ENCODE measurements at regions not wholly inside any gene's neighbourhood (a gene's known extent, or its start where the extent isn't known, plus 50 kb on each side); places are given as distances from the start of the nearest gene placed in this dataset.

- no peaks in the 10 kb centered on the region for H3K36me3 ChIP-seq (ENCODE audit: control insufficient read depth, insufficient read depth, low read length)
- DNase-seq (ENCODE audit: low read depth) (no peak), FAIRE-seq (no peak)
- H3K4me3 ChIP-seq (ENCODE audit: low read depth, low read length): peak overlapping the region; percentile 33
- no peak for TF ChIP-seq CTCF (IDR thresholded peaks at IDR 0.05; ENCODE audit: insufficient read depth, low read length, severe bottlenecking)
- no peaks in the 10 kb centered on the region for H3K27me3 ChIP-seq (ENCODE audit: control insufficient read depth, insufficient read depth, low read length)
Observed at GRCh38 chrX:40176351-40177116, 78.8 kb upstream of the BCOR start.

GRCh38 chrX:40175511-40176350 lies 78.0 kb upstream of the BCOR start:
- FAIRE-seq (no peak), DNase-seq (ENCODE audit: low read depth) (no peak)
- no peaks in the 10 kb centered on the region for H3K27me3 ChIP-seq (ENCODE audit: control insufficient read depth, insufficient read depth, low read length)
- peak overlapping the region; percentile 33 for H3K4me3 ChIP-seq (ENCODE audit: low read depth, low read length)
- TF ChIP-seq CTCF (IDR thresholded peaks at IDR 0.05; ENCODE audit: insufficient read depth, low read length, severe bottlenecking): no peak
- no peaks in the 10 kb centered on the region for H3K36me3 ChIP-seq (ENCODE audit: control insufficient read depth, insufficient read depth, low read length)

GRCh38 chrX:40174854-40175510 lies 77.2 kb upstream of the BCOR start:
- FAIRE-seq (no peak), DNase-seq (ENCODE audit: low read depth) (no peak)
- TF ChIP-seq CTCF (IDR thresholded peaks at IDR 0.05; ENCODE audit: insufficient read depth, low read length, severe bottlenecking): no peak
- H3K4me3 ChIP-seq (ENCODE audit: low read depth, low read length): peak overlapping the region; percentile 33
- H3K27me3 ChIP-seq (ENCODE audit: control insufficient read depth, insufficient read depth, low read length): no peaks in the 10 kb centered on the region
- H3K36me3 ChIP-seq (ENCODE audit: control insufficient read depth, insufficient read depth, low read length): no peaks in the 10 kb centered on the region

DNA sequence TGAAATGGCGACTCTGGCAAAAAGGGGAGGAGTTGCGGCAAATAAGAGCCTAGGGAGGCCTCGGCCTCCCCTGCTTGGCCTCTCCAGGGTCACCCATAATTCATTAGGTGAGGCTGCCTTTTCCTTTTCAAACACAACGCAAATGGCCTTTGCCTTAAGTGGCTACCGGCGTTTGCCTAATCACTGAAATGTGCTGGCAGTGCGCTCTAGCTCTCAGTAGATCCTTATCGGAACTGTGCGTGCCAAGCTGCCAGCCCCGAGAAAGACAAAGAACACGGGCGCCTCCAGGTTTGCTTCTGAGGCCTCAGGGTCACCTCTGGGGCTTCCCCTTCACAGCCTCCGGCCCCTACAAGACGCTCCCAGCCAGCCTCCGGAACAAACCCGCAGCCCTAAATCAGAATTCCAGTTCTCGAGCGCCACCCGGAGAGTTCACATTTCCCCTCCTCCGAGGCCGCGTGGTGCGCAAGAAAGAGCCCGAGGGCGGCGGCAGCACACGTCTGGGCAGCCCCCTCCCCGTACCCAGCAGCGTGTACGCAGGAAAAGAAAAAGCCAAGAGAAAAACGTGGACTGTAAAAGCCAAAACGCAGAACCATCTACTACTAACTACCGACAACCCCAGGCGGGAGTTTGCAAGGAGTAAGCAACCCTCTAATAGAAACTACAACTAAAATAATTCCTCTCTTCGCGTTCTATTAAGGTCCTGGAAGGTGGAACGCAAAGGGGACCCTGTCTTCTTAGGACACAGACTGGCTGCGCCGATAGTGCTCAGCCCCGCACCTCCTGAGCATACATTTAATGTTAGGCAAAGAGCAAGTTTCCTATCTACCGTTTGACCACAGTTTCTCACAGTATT lies 76.5 kb upstream of the BCOR start:
- H3K27me3 ChIP-seq (ENCODE audit: control insufficient read depth, insufficient read depth, low read length): no peaks in the 10 kb centered on the region
- DNase-seq (ENCODE audit: low read depth): no peak
- peak overlapping the region; percentile 33 for H3K4me3 ChIP-seq (ENCODE audit: low read depth, low read length)
- TF ChIP-seq CTCF (IDR thresholded peaks at IDR 0.05; ENCODE audit: insufficient read depth, low read length, severe bottlenecking): no peak
- FAIRE-seq: no peak
- no peaks in the 10 kb centered on the region for H3K36me3 ChIP-seq (ENCODE audit: control insufficient read depth, insufficient read depth, low read length)

All from bronchial epithelial cell (primary cell).